SK-N-SH (cell line): ENCODE measurements at regions not wholly inside any gene's neighbourhood (a gene's known extent, or its start where the extent isn't known, plus 50 kb on each side); places are given as distances from the start of the nearest gene placed in this dataset.
A peak's percentile ranks its signal among the peaks of the same experiment; 100 is the strongest.

ENCODE experiments used
- CTCF ChIA-PET: fragments of 300-600, 350-600 bp; formaldehyde crosslinking; extraction: SDS; loops from one replicate; lab custom pipeline; 2021; lab: Yijun Ruan, JAX
- POLR2A ChIA-PET: fragments of 350-600 bp; sonication (Branson Sonifier 250); formaldehyde crosslinking; extraction: SDS; loops from one replicate; lab custom pipeline; 2020; ENCODE audit warnings: antibody characterized with exemption, inconsistent platforms; lab: Yijun Ruan, JAX
- DNase-seq: peaks from one replicate; pipeline ENCODE4 v3.0.0; 2012
- H2AFZ ChIP-seq: fragments of 200-600 bp; sonication (generic); 2 replicates; pipeline ENCODE4 v1.8.1; 2016; ENCODE audit warnings: antibody characterized with exemption, mild to moderate bottlenecking, low read depth
- H3F3A ChIP-seq: fragments of 200-600 bp; sonication (generic); replicated peaks from 2 replicates; pipeline ENCODE3; 2016; ENCODE audit warnings: antibody characterized with exemption, mild to moderate bottlenecking; ENCODE audit not compliant: insufficient read depth
- H3K27ac ChIP-seq, 2 experiments: fragments of 200-500 bp in 1 of 2; fragments of 200-600 bp in 1 of 2; sonication (Bioruptor generic) in 1 of 2; sonication (generic), shearing (Covaris generic) in 1 of 2; 2 replicates each; pipeline versions ENCODE4 v1.5.1 to v1.6.1; 2014 to 2016; ENCODE audit warnings: low read depth in 2 of 2, inconsistent platforms in 1 of 2, low read length in 1 of 2, mild to moderate bottlenecking in 1 of 2, mixed read lengths in 1 of 2
- H3K27me3 ChIP-seq: fragments of 200-600 bp; sonication (generic), shearing (Covaris generic); 2 replicates; pipeline ENCODE4 v1.6.1; 2016; ENCODE audit warnings: mixed run types; ENCODE audit not compliant: insufficient read depth
- H3K36me3 ChIP-seq, 2 experiments: fragments of 200-500 bp in 1 of 2; fragments of 200-600 bp in 1 of 2; sonication (Bioruptor generic) in 1 of 2; sonication (generic) in 1 of 2; replicated peaks in 1 of 2; 2 replicates each; pipeline versions ENCODE3 to v1.5.1; 2014 to 2016; ENCODE audit warnings: low read length in 1 of 2, mild to moderate bottlenecking in 1 of 2; ENCODE audit not compliant: insufficient read depth in 2 of 2, control insufficient read depth in 1 of 2
- H3K4me1 ChIP-seq, 2 experiments: fragments of 200-500 bp in 1 of 2; fragments of 200-600 bp in 1 of 2; sonication (Bioruptor generic) in 1 of 2; sonication (generic), shearing (Covaris generic) in 1 of 2; 2 replicates each; pipeline versions ENCODE4 v1.5.1 to v1.6.1; 2014 to 2016; ENCODE audit warnings: low read depth in 1 of 2, low read length in 1 of 2, mixed run types in 1 of 2; ENCODE audit not compliant: insufficient read depth in 2 of 2, control insufficient read depth in 1 of 2
- H3K4me2 ChIP-seq: fragments of 200-600 bp; sonication (generic), shearing (Covaris generic); 2 replicates; pipeline ENCODE4 v1.6.1; 2017; ENCODE audit warnings: mixed run types
- H3K4me3 ChIP-seq, 2 experiments: fragments of 200-500 bp in 1 of 2; fragments of 200-600 bp in 1 of 2; sonication (Bioruptor generic) in 1 of 2; sonication (generic), shearing (Covaris generic) in 1 of 2; 2 replicates each; pipeline versions ENCODE4 v1.5.1 to v1.8.1; 2014 to 2016; ENCODE audit warnings: low read depth in 2 of 2, inconsistent platforms in 1 of 2, low read length in 1 of 2, mild to moderate bottlenecking in 1 of 2, mixed read lengths in 1 of 2, moderate library complexity in 1 of 2
- H3K79me2 ChIP-seq: fragments of 200-600 bp; sonication (generic); 2 replicates; pipeline ENCODE4 v1.8.1; 2017; ENCODE audit warnings: mild to moderate bottlenecking; ENCODE audit not compliant: insufficient read depth
- H3K9ac ChIP-seq: fragments of 200-600 bp; sonication (generic); 2 replicates; pipeline ENCODE4 v1.6.1; 2017; ENCODE audit warnings: mixed run types
- H3K9me2 ChIP-seq: fragments of 200-600 bp; sonication (generic); 2 replicates; pipeline ENCODE4 v1.6.1; 2017; ENCODE audit warnings: mixed run types
- H3K9me3 ChIP-seq: fragments of 200-600 bp; sonication (generic); 2 replicates; pipeline ENCODE4 v1.6.1; 2017; ENCODE audit warnings: mixed run types, mild to moderate bottlenecking, moderate library complexity
- H4K20me1 ChIP-seq: fragments of 200-600 bp; sonication (generic); 2 replicates; pipeline ENCODE4 v1.6.1; 2017; ENCODE audit warnings: mild to moderate bottlenecking, mixed run types; ENCODE audit not compliant: insufficient read depth
- CHD2 ChIP-seq: fragments of 150-350 bp; IDR thresholded peaks from 2 replicates; pipeline ENCODE4 v1.6.1; 2018; ENCODE audit warnings: low read length; ENCODE audit not compliant: partially characterized antibody
- FOSL2 ChIP-seq: IDR thresholded peaks from 2 replicates; pipeline ENCODE4 v1.4.0; 2012; ENCODE audit warnings: low read depth, mild to moderate bottlenecking, moderate library complexity, borderline replicate concordance
- FOXJ3 ChIP-seq: sonication (generic); formaldehyde crosslinking; IDR thresholded peaks from 2 replicates; pipeline ENCODE4 v1.5.1; 2020; ENCODE audit warnings: mild to moderate bottlenecking, missing genetic modification reagents
- FOXM1 ChIP-seq: IDR thresholded peaks from 2 replicates; pipeline ENCODE4 v1.4.0; 2012; ENCODE audit warnings: low read depth, mild to moderate bottlenecking
- GABPA ChIP-seq: IDR thresholded peaks from 2 replicates; pipeline ENCODE4 v1.4.0; 2012; ENCODE audit warnings: low read depth, mild to moderate bottlenecking
- GATA2 ChIP-seq: sonication (generic); formaldehyde crosslinking; IDR thresholded peaks from 2 replicates; pipeline ENCODE4 v1.5.0; 2020; ENCODE audit warnings: mild to moderate bottlenecking, missing genetic modification reagents
- JUND ChIP-seq: IDR thresholded peaks from 2 replicates; pipeline ENCODE4 v1.4.0; 2012
- MAX ChIP-seq: IDR thresholded peaks from 2 replicates; pipeline ENCODE4 v1.4.0; 2012; ENCODE audit warnings: low read depth
- MEF2A ChIP-seq: IDR thresholded peaks from 2 replicates; pipeline ENCODE4 v1.4.0; 2012; ENCODE audit warnings: low read depth, borderline replicate concordance
- MXI1 ChIP-seq: IDR thresholded peaks from 2 replicates; pipeline ENCODE4 v1.6.1; 2012; ENCODE audit warnings: mild to moderate bottlenecking, low read depth, low read length, improper control_type of control experiment
- PBX3 ChIP-seq: IDR thresholded peaks from 2 replicates; pipeline ENCODE4; 2012
- REST ChIP-seq: IDR thresholded peaks from 2 replicates; pipeline ENCODE4 v1.6.1; 2012; ENCODE audit warnings: mild to moderate bottlenecking, low read depth, low read length, moderate library complexity
- RFX5 ChIP-seq: IDR thresholded peaks from 2 replicates; pipeline ENCODE4 v1.6.1; 2012; ENCODE audit warnings: mild to moderate bottlenecking, improper control_type of control experiment, low read length
- SIN3A ChIP-seq: IDR thresholded peaks from 2 replicates; pipeline ENCODE4 v1.6.1; 2012; ENCODE audit warnings: low read depth, mild to moderate bottlenecking, low read length, moderate library complexity, borderline replicate concordance
- SMC3 ChIP-seq: IDR thresholded peaks from 2 replicates; pipeline ENCODE4 v1.6.1; 2012; ENCODE audit warnings: low read depth, low read length, improper control_type of control experiment
- TAF1 ChIP-seq: IDR thresholded peaks from 2 replicates; pipeline ENCODE4 v1.6.1; 2012; ENCODE audit warnings: low read depth, mild to moderate bottlenecking, low read length, moderate library complexity, borderline replicate concordance
- TCF12 ChIP-seq: IDR thresholded peaks from 2 replicates; pipeline ENCODE4 v1.4.0; 2012
- ZBTB33 ChIP-seq: IDR thresholded peaks from 2 replicates; pipeline ENCODE4 v1.4.0; 2012; ENCODE audit warnings: low read depth, borderline replicate concordance
- WGBS: methylation state at CpG from one replicate; pipeline ENCODE4 v1.1.6; 2017; ENCODE audit warnings: low lambda C conversion rate; 5-methylcytosine and 5-hydroxymethylcytosine counted together

GRCh38 chr10:4670737-4671136, 155.3 kb upstream of the AKR1E2 start (continued):
- 0 out of 2 replicates have a peak, but pooled peaks have one; percentile 14 for TF ChIP-seq ZBTB33
- TF ChIP-seq GATA2: no peak
- no peak for TF ChIP-seq MXI1
- peak; percentile 67 for TF ChIP-seq PBX3
- no peak for TF ChIP-seq RFX5
- TF ChIP-seq MAX: no peak
- TF ChIP-seq TCF12: peak; percentile 56; the same call in 1 of the 2 replicates

DNA sequence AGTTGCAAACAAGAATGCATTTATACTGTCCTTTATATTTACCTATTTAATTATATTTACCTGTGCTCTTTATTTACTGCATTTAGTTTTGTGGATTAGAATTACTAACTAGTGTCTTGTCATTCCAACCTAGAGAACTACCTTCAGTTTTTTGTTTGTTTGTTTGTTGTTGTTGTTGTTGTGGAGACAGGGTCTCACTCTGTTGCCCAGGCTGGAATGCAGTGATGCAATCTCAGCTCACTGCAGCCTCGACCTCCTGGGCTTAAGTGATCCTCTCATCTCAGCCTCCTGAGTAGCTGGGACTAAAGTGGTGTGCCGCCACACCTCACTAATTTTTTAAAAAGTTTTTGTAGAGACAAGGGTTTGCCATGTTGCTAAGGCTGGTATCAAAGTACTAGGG, 156.4 kb upstream of the AKR1E2 start:
- Histone ChIP-seq H3K9ac (no peak overlapping the region), H3K4me2 (no peak overlapping the region), H3F3A (peaks cover 31% of the 10 kb centered on the region), H3K4me1 (peaks cover 5 to 6% of the 10 kb centered on the region in 2 experiments; a peak in 3 of 4 replicates), H3K27ac (peak overlapping the region in 1 of 2 experiments; percentile 93; a peak in 1 of 4 replicates), H4K20me1 (no peaks in the 10 kb centered on the region), H3K27me3 (no peaks in the 10 kb centered on the region), H3K9me2 (no peaks in the 10 kb centered on the region), H3K79me2 (peaks cover 16% of the 10 kb centered on the region; the same call in 1 of the 2 replicates)
- CTCF ChIA-PET: no interaction called here
- no peak for DNase-seq
- 90% methylated on average over 2 of the region's 2 CpGs for WGBS
- POLR2A ChIA-PET: no interaction called here
- no peak for TF ChIP-seq GABPA
- TF ChIP-seq TCF12: no peak
- TF ChIP-seq, all 33 proteins: peak for 0
- H3K9me3 ChIP-seq: peaks cover 15% of the 10 kb centered on the region; the same call in 1 of the 2 replicates
- no peak overlapping the region for H3K4me3 ChIP-seq
- no peak overlapping the region for H2AFZ ChIP-seq
- peaks cover 0 to 7% of the 10 kb centered on the region in 2 experiments for H3K36me3 ChIP-seq

DNA sequence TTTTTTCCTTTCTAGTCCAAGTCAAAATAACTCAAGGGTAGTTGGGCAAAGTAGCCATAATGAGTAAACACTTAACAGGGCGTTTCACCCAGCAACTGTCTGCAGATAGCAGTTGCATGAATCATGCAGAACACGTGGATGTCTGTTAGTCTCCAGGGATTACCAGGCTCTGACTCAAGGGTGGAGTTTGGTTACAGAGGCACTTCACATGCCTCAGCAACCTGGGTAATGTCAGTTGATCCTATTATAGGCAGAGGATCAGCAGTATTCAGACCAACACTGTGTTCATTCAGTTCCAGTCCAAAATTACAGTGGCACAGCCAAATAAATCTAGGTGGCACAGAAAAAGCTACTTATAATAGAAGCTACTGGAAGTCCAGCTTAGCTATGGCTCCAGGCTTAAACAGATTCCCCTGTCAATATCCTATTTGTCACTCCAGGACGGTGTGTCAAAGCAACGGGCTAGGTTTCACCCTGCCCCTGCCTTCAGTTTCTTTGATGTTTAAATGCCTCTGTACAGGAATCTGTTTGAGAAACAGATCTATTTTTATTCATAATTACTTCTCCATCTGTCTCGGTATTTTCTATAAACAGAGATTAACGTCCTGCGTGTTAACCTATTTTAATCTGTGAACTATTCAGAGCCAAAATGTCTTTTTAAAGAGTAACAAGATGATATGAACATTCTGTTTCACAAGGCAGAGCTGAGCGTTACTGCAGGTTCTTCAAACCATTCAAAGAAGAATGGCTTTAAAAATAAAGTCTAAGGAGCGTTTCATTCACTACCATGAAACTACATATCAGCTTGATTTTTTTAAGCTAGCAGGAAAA, 162.6 kb upstream of the AKR1E2 start:
- H3K4me2 ChIP-seq: peak overlapping the region; percentile 68; the same call in 1 of the 2 replicates
- peaks cover 35% of the 10 kb centered on the region for H3F3A ChIP-seq
- H4K20me1 ChIP-seq: no peaks in the 10 kb centered on the region
- peaks cover 9 to 32% of the 10 kb centered on the region in 2 experiments for H3K4me1 ChIP-seq
- peak overlapping the region; percentile 88 for H3K9ac ChIP-seq
- peaks cover 7% of the 10 kb centered on the region; the same call in 1 of the 2 replicates for H3K79me2 ChIP-seq
- WGBS: 30% methylated on average over 9 of the region's 9 CpGs
- no peaks in the 10 kb centered on the region for H3K27me3 ChIP-seq
- H3K9me2 ChIP-seq: no peaks in the 10 kb centered on the region
- no peak overlapping the region for H3K4me3 ChIP-seq
- H3K36me3 ChIP-seq: peaks cover 0 to under 1% of the 10 kb centered on the region in 2 experiments
- no peak overlapping the region for H2AFZ ChIP-seq
- peaks cover 2% of the 10 kb centered on the region; the same call in 1 of the 2 replicates for H3K9me3 ChIP-seq
- no peak for DNase-seq
- ChIA-PET POLR2A (no interaction called here), CTCF (interaction anchor here (1.4 to 1.7 kb wide), 2 partner anchors 10 to 33 kb away, joined by 3 read pairs; no protein-coding TSS in a partner anchor)
- H3K27ac ChIP-seq: peak overlapping the region; percentile 90 to 100
- TF ChIP-seq TAF1 (peak; percentile 83), FOSL2 (peak; percentile 100), SMC3 (peak; percentile 16; the same call in 1 of the 2 replicates), JUND (peak; percentile 99), SIN3A (peak; percentile 91; the same call in 1 of the 2 replicates), CHD2 (no peak), REST (peak; percentile 63), FOXJ3 (CRISPR knock-in tag) (no peak), MEF2A (peak; percentile 85; the same call in 1 of the 2 replicates), FOXM1 (peak; percentile 98)
